ENCODE measurements at regions not wholly inside any gene's neighbourhood (a gene's known extent, or its start where the extent isn't known, plus 50 kb on each side); places are given as distances from the start of the nearest gene placed in this dataset.
"Not testable (repeated sequence)": the region's sequence is repeated elsewhere in the genome, so short reads cannot be mapped to it uniquely, and the experiment has no call there.

- H3K36me3 ChIP-seq, result no peaks in the 10 kb centered on the region
- no peaks in the 10 kb centered on the region for H3K27me3 ChIP-seq (ENCODE audit: insufficient read depth, low read depth, severe bottlenecking)
- H3K27ac ChIP-seq, result no peak overlapping the region
- no peaks in the 10 kb centered on the region for H3K9me3 ChIP-seq (ENCODE audit: severe bottlenecking)
- no peak for DNase-seq
- TF ChIP-seq, protein P1, sequence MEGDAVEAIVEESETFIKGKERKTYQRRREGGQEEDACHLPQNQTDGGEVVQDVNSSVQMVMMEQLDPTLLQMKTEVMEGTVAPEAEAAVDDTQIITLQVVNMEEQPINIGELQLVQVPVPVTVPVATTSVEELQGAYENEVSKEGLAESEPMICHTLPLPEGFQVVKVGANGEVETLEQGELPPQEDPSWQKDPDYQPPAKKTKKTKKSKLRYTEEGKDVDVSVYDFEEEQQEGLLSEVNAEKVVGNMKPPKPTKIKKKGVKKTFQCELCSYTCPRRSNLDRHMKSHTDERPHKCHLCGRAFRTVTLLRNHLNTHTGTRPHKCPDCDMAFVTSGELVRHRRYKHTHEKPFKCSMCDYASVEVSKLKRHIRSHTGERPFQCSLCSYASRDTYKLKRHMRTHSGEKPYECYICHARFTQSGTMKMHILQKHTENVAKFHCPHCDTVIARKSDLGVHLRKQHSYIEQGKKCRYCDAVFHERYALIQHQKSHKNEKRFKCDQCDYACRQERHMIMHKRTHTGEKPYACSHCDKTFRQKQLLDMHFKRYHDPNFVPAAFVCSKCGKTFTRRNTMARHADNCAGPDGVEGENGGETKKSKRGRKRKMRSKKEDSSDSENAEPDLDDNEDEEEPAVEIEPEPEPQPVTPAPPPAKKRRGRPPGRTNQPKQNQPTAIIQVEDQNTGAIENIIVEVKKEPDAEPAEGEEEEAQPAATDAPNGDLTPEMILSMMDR (IDR thresholded peaks at IDR 0.05; ENCODE audit: low read depth, low read length), result no peak
- peak overlapping the region; percentile 31; the same call in 1 of the 2 replicates for H3K4me3 ChIP-seq (ENCODE audit: low read depth, low read length)
These were observed 129.8 kb downstream of the MINAR1 start for GRCh38 chr15:79561982-79562381.

DNA sequence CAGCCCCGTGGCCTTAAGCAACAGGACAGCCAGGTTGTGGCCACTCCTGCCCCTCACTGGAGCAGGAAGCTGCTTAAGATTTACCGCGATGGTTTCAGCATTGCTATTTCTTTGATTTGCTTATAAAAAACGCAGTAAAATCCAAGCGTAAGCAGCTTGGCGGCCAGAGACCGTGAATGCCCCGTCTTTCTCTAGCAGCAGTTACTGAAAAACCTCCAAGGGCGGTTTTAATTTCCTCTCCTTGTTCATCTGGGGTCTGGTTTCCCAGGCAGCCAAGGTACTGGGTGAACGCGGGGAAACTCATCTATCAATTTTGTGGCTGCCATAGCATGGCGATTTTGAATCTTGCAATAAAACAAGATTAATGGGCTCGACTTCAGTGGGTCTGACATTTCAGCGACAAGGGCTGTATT lies 130.3 kb downstream of the MINAR1 start:
- Histone ChIP-seq H3K4me3 (ENCODE audit: low read depth, low read length) (peak overlapping the region; percentile 31), H3K27me3 (ENCODE audit: insufficient read depth, low read depth, severe bottlenecking) (no peaks in the 10 kb centered on the region), H3K27ac (no peak overlapping the region), H3K36me3 (no peaks in the 10 kb centered on the region), H3K9me3 (ENCODE audit: severe bottlenecking) (no peaks in the 10 kb centered on the region)
- peak; percentile 24 for DNase-seq
- TF ChIP-seq, protein P1 (IDR thresholded peaks at IDR 0.05; ENCODE audit: low read depth, low read length), result no peak

DNA sequence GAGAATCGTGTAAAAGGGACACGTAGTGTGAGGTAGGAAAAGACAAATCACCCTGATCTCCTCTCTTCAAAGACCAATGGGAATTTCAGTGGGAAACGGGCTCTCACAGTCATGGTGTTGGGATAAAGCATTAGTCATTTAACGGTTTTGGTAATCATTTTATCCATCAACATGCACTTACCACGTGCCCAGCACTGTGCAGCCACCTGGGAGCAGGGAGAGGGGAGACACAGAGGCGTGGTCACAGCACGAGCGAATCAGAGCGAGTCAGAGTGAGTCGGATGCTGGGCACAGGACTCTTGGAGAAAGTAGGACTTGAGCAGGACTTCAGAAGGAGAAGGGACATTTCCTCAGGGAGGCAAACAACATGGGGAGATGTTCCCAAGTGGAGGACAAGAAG lies 130.8 kb downstream of the MINAR1 start:
- peak overlapping the region; percentile 31; the same call in 1 of the 2 replicates for H3K4me3 ChIP-seq (ENCODE audit: low read depth, low read length)
- no peak overlapping the region for H3K27ac ChIP-seq
- no peak for DNase-seq
- H3K27me3 ChIP-seq (ENCODE audit: insufficient read depth, low read depth, severe bottlenecking), result no peaks in the 10 kb centered on the region
- H3K36me3 ChIP-seq, result no peaks in the 10 kb centered on the region
- no peaks in the 10 kb centered on the region for H3K9me3 ChIP-seq (ENCODE audit: severe bottlenecking)
- TF ChIP-seq, protein P1 (IDR thresholded peaks at IDR 0.05; ENCODE audit: low read depth, low read length), result no peak

- DNase-seq, result no peak
- Histone ChIP-seq H3K4me3 (ENCODE audit: low read depth, low read length) (no peak overlapping the region), H3K9me3 (ENCODE audit: severe bottlenecking) (no peaks in the 10 kb centered on the region), H3K27ac (no peak overlapping the region), H3K27me3 (ENCODE audit: insufficient read depth, low read depth, severe bottlenecking) (no peaks in the 10 kb centered on the region), H3K36me3 (no peaks in the 10 kb centered on the region)
- TF ChIP-seq, protein P1 (IDR thresholded peaks at IDR 0.05; ENCODE audit: low read depth, low read length), result no peak
These were observed 137.9 kb downstream of the MINAR1 start for GRCh38 chr15:79570004-79570403.

- DNase-seq, result no peak
These were observed 140.7 kb downstream of the MINAR1 start for GRCh38 chr15:79572691-79573404.

DNA sequence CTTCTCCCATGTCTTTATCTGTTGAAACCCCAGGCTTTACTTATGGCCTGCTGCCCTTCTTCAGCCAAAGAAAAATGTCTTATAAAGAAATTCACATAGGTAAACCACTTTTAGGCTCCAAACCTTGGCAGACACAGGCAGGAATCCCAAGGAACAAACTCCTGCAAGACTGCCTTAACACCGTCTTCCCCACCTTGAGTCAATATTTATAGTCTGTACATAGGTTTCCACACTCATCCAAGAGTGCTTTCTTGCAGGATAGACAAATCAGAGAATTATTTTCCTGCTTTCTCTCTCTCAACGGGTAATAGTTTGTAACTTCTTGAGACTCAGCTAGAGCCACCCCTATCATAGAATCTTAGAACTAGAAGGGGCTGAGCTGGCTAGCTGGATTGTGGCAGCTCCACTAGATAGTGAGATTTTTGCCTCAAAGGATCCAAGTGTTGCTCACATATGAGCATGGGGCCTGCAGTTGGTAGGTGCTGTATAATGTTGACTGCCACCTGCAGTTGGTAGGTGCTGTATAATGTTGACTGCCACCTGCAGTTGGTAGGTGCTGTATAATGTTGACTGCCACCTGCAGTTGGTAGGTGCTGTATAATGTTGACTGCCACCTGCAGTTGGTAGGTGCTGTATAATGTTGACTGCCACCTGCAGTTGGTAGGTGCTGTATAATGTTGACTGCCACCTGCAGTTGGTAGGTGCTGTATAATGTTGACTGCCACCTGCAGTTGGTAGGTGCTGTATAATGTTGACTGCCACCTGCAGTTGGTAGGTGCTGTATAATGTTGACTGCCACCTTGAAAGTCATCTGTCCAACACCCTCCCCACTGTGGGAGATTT lies 142.5 kb downstream of the MINAR1 start:
- not testable (repeated sequence) for H3K9me3 ChIP-seq (ENCODE audit: severe bottlenecking); H3K4me3 ChIP-seq (ENCODE audit: low read depth, low read length); H3K27me3 ChIP-seq (ENCODE audit: insufficient read depth, low read depth, severe bottlenecking); H3K36me3 ChIP-seq; DNase-seq; H3K27ac ChIP-seq

More at GRCh38 chr15:79572691-79573404, 140.7 kb downstream of the MINAR1 start:
- Histone ChIP-seq H3K9me3 (ENCODE audit: severe bottlenecking) (no peaks in the 10 kb centered on the region), H3K27ac (no peak overlapping the region), H3K36me3 (no peaks in the 10 kb centered on the region), H3K27me3 (ENCODE audit: insufficient read depth, low read depth, severe bottlenecking) (no peaks in the 10 kb centered on the region), H3K4me3 (ENCODE audit: low read depth, low read length) (no peak overlapping the region)
- TF ChIP-seq, protein P1 (IDR thresholded peaks at IDR 0.05; ENCODE audit: low read depth, low read length), result no peak

Measured in WERI-Rb-1 (cell line).